Osteoblast (primary cell): ENCODE measurements at regions not wholly inside any gene's neighbourhood (a gene's known extent, or its start where the extent isn't known, plus 50 kb on each side); places are given as distances from the start of the nearest gene placed in this dataset.
A peak's percentile ranks its signal among the peaks of the same experiment; 100 is the strongest.

Source experiments
- DNase-seq: peaks from one replicate; pipeline ENCODE4 v3.0.0; 2011; ENCODE audit warnings: low spot score, mixed read lengths; ENCODE audit not compliant: insufficient read length; ENCODE audit errors: missing footprints
- H2AFZ ChIP-seq: 2 replicates; pipeline ENCODE4 v1.6.0; 2011; ENCODE audit warnings: mild to moderate bottlenecking, low read length
- H3K27ac ChIP-seq: 2 replicates; pipeline ENCODE4 v1.5.1; 2011; ENCODE audit warnings: mild to moderate bottlenecking, low read depth, low read length, moderate library complexity
- H3K27me3 ChIP-seq: 2 replicates; pipeline ENCODE4 v1.6.0; 2012; ENCODE audit warnings: mild to moderate bottlenecking, control low read depth, inconsistent platforms, low read length, moderate library complexity; ENCODE audit not compliant: insufficient read depth
- H3K36me3 ChIP-seq: 2 replicates; pipeline ENCODE4 v1.5.1; 2011; ENCODE audit warnings: mild to moderate bottlenecking, low read length, control low read depth, moderate library complexity; ENCODE audit not compliant: insufficient read depth
- H3K4me1 ChIP-seq: 2 replicates; pipeline ENCODE4 v1.5.1; 2011; ENCODE audit warnings: mild to moderate bottlenecking, low read length, control low read depth, moderate library complexity; ENCODE audit not compliant: insufficient read depth
- H3K4me2 ChIP-seq: 2 replicates; pipeline ENCODE4 v1.6.0; 2011; ENCODE audit warnings: mild to moderate bottlenecking, low read length; ENCODE audit not compliant: insufficient read depth
- H3K4me3 ChIP-seq: fragments of 200-600 bp; sonication (generic); 3 replicates; pipeline ENCODE4 v1.5.1; 2012; ENCODE audit warnings: mild to moderate bottlenecking, low read length, inconsistent platforms; ENCODE audit not compliant: insufficient read depth
- H3K79me2 ChIP-seq: 2 replicates; pipeline ENCODE4 v1.6.0; 2012; ENCODE audit warnings: mild to moderate bottlenecking, low read length, control low read depth, inconsistent platforms; ENCODE audit not compliant: insufficient read depth
- H3K9me3 ChIP-seq: 2 replicates; pipeline ENCODE4 v1.5.1; 2011; ENCODE audit warnings: low read depth, low read length, control low read depth
- H4K20me1 ChIP-seq: 2 replicates; pipeline ENCODE4 v1.6.0; 2012; ENCODE audit warnings: mild to moderate bottlenecking, low read length, control low read depth; ENCODE audit not compliant: insufficient read depth
- CTCF ChIP-seq: IDR thresholded peaks from 2 replicates; pipeline ENCODE4 v1.5.1; 2011; ENCODE audit warnings: mild to moderate bottlenecking, low read depth, low read length, moderate library complexity; ENCODE audit errors: extremely low read depth

- no peak overlapping the region for H3K27ac ChIP-seq
- H3K4me1 ChIP-seq = no peaks in the 10 kb centered on the region
- no peak for TF ChIP-seq CTCF
- no peaks in the 10 kb centered on the region for H4K20me1 ChIP-seq
- DNase-seq = no peak
- peak overlapping the region; percentile 37 for H2AFZ ChIP-seq
- no peaks in the 10 kb centered on the region for H3K27me3 ChIP-seq
- no peak overlapping the region for H3K4me2 ChIP-seq
- no peaks in the 10 kb centered on the region for H3K36me3 ChIP-seq
- no peak overlapping the region for H3K4me3 ChIP-seq
- no peaks in the 10 kb centered on the region for H3K79me2 ChIP-seq
- H3K9me3 ChIP-seq = no peaks in the 10 kb centered on the region
Measured at GRCh38 chr6:81235512-81235911, 517.0 kb downstream of the TENT5A start.

DNA sequence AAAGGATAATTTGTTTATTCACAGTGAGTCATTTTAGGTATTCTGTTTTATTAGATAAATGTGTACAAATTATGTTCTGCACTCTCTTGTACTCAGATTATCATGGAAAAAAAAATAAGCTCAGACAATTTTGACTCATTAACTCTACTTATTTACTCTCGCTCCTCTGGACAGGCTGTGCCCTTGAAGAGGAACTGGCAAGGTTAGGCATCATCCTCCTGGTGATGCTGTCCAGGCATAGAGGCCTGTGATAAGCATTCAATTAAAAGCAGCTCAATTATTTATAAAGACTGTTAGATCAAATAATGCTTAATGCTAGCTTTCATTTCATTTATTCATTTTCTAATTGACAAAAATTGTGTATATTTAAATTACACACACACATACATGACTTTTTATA, 518.5 kb downstream of the TENT5A start:
- no peak overlapping the region for H3K4me2 ChIP-seq
- no peak overlapping the region for H2AFZ ChIP-seq
- TF ChIP-seq CTCF = no peak
- H3K9me3 ChIP-seq = no peaks in the 10 kb centered on the region
- no peaks in the 10 kb centered on the region for H3K79me2 ChIP-seq
- no peaks in the 10 kb centered on the region for H4K20me1 ChIP-seq
- no peaks in the 10 kb centered on the region for H3K27me3 ChIP-seq
- no peak overlapping the region for H3K27ac ChIP-seq
- DNase-seq = no peak
- peaks cover 7% of the 10 kb centered on the region for H3K4me1 ChIP-seq
- no peak overlapping the region for H3K4me3 ChIP-seq
- no peaks in the 10 kb centered on the region for H3K36me3 ChIP-seq

DNA sequence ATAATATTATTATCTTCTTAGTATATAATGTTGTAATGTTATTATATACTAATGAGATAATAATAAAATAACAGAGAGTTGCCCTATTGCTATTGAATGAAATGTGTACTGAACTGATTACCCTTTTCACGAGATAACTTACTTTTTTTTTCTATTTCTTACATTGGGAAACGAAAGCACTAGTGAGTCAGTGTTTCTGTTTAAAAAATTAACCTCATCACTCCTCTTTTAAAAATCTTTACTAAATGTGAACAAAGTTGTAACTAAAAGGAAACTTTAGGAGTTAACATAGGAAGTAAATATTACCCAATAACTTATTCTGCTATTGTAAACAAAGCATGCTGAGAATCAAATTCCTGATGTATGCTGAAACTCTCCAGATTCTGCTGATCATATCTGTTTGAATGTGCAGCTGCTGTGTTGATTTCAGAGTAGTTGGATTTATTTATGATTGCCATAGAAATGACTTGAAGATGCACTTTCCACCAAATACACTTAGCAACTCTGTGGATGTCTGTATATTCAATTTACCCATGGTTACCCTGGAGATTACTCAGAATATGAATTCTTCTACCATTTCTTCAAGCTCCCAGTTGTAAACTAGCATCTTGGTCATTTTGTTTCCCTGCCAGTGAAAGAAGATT, 523.4 kb downstream of the TENT5A start:
- no peak for DNase-seq
- Histone ChIP-seq H3K9me3 (no peaks in the 10 kb centered on the region), H3K4me2 (peak overlapping the region; percentile 56), H3K79me2 (no peaks in the 10 kb centered on the region), H3K27me3 (no peaks in the 10 kb centered on the region), H4K20me1 (no peaks in the 10 kb centered on the region), H2AFZ (peak overlapping the region; percentile 52), H3K4me1 (peaks cover 7% of the 10 kb centered on the region), H3K27ac (peak overlapping the region; percentile 56), H3K4me3 (peak overlapping the region; percentile 26), H3K36me3 (no peaks in the 10 kb centered on the region)
- TF ChIP-seq CTCF = no peak

- Histone ChIP-seq H3K27ac (no peak overlapping the region), H3K36me3 (no peaks in the 10 kb centered on the region), H3K4me1 (peaks cover 7% of the 10 kb centered on the region), H2AFZ (no peak overlapping the region), H4K20me1 (no peaks in the 10 kb centered on the region), H3K4me3 (no peak overlapping the region), H3K27me3 (no peaks in the 10 kb centered on the region), H3K9me3 (no peaks in the 10 kb centered on the region), H3K79me2 (no peaks in the 10 kb centered on the region), H3K4me2 (no peak overlapping the region)
- DNase-seq = no peak
- no peak for TF ChIP-seq CTCF
Measured at GRCh38 chr6:81226957-81227356, 525.5 kb downstream of the TENT5A start.
